Retinal pigment epithelial cell (primary cell): ENCODE measurements at regions not wholly inside any gene's neighbourhood (a gene's known extent, or its start where the extent isn't known, plus 50 kb on each side); places are given as distances from the start of the nearest gene placed in this dataset.

Experiments used
- DNase-seq: peaks from one replicate; pipeline ENCODE4 v3.0.0-alpha.2; 2010; ENCODE audit warnings: low read depth
- H3K4me3 ChIP-seq: 2 replicates; pipeline ENCODE4 v1.5.1; 2011; ENCODE audit warnings: mild to moderate bottlenecking, low read length, control low read depth, moderate library complexity
- TF ChIP-seq, protein P1 (sequence below): conservative IDR thresholded peaks from 2 replicates; pipeline ENCODE4 v1.5.1; 2011; ENCODE audit warnings: low read depth, low read length, control low read depth, inconsistent platforms

DNA sequence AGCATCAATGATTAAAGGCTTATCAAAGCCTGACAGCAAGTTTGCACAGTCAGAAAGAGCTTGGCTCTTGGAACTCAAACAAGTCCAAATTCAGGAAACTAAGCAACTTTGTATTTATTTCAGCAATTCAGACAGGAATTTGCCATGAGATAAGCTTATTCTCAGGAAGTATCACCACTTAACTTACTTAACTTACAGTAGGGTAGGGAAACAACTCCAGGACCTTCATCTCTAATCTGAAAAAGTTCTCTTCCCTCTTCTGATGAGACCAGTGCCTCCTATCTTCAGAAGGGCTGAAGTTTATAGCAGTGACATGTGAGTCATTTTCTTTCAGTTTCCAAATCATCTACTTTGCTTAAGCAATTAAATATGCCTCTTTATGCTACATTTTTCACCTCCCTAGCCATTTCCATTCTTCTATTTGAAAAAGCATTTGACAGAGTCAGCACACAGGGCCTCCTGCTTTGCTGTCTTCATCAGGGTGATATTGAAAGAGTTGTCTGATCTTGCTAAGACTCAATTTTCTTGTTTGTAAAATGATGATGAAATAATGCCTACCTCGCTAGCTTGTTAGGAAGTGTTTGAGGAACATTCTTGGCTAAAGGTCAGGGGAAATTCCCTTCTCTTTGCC is 389.5 kb downstream of the RND3 start:
- peak; percentile 77 for DNase-seq
- TF ChIP-seq, protein P1, sequence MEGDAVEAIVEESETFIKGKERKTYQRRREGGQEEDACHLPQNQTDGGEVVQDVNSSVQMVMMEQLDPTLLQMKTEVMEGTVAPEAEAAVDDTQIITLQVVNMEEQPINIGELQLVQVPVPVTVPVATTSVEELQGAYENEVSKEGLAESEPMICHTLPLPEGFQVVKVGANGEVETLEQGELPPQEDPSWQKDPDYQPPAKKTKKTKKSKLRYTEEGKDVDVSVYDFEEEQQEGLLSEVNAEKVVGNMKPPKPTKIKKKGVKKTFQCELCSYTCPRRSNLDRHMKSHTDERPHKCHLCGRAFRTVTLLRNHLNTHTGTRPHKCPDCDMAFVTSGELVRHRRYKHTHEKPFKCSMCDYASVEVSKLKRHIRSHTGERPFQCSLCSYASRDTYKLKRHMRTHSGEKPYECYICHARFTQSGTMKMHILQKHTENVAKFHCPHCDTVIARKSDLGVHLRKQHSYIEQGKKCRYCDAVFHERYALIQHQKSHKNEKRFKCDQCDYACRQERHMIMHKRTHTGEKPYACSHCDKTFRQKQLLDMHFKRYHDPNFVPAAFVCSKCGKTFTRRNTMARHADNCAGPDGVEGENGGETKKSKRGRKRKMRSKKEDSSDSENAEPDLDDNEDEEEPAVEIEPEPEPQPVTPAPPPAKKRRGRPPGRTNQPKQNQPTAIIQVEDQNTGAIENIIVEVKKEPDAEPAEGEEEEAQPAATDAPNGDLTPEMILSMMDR: peak; percentile 42

DNA sequence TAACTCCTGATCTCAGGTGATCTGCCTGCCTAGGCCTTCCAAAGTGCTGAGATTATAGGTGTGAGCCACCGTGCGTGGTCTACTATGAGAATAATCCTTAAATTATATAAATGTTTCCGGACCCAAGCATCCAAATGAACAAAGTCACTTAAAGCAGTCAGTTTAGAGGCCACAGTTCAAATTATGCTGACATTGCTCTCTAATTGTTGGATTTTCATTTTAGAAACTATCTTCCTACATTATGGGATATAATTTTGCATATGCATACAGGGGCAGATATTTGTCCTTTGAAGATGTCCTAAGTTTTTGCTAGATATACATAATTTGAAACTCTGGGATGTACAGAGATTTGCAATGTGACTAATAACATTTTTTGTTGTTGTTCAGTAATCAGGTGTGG is 390.1 kb downstream of the RND3 start:
- no peak for DNase-seq
- TF ChIP-seq, protein P1: no peak
- no peak overlapping the region for H3K4me3 ChIP-seq

More for the DNA sequence above, 389.5 kb downstream of the RND3 start:
- H3K4me3 ChIP-seq: no peak overlapping the region

DNA sequence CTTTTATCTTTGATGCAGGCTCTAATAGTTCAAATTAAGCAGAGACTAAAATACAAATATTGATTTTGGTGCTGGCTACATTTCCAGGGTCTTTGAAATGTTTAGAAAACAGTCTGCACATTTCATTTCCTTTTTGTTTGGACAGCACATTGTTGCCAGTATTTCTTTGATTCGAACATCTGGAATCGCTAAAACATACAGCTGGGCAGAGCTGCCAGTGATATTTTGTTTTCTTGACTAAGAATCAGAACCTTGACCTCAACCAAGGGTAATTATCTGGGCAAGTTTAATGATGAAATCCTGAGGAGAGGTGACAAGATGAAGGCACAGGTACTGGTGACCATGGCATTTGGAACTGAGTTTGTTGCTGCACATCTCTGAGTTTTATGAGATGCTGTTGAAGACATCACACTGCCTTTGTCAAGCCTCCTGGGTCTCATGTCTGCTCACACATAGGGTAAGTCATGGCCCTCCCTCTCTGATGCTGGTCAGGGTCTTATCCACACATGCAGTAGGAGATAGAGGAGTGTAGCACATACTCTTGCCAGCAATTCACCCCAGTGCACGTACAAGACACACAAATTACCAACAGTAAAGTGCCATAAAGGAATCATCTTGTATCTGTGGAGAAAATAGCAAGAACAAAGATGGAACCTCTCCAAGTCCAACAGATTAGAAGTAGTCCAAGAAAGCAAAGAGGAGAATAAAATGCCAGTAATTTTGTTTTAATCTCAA is 391.9 kb downstream of the RND3 start:
- TF ChIP-seq, protein P1: no peak
- DNase-seq: no peak
- no peak overlapping the region for H3K4me3 ChIP-seq

DNA sequence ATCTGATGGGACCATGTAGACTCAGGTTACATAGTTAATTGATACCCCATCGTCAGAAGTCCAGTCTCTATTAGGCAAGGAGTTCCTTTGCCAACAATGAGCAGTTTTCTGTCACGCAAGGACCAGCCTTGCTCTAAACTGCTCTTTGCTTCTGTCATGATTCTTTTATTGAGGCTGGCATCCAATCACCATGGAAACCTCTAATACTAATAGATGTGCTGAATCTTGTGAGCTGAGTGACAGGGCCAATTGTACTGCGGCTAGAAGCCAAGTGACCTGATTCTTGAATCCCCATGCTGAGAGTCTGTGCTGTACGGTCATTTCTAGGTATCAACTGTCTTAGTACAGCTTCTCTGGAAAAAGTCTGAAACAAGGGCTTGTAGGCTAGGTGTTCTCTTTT is 395.6 kb downstream of the RND3 start:
- TF ChIP-seq, protein P1: no peak

DNA sequence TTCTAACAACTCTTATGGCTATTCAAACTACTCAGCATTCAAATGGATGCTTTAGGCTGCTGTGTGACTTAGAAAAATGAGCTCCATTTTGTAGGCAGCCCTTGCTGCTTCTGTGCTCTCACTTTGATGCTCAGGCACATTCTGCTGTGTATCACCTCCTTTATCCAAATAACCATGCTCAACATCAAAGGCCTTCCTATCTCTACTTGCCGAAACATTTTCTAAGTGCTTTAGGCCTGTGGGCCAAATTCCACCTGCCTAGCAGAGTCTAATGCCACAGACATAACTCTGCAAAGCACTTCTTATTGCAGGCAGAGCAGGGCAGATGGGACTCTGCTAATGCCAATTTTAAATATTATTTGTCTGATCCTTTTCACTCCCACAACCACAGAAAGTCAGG is 397.4 kb downstream of the RND3 start:
- H3K4me3 ChIP-seq: no peak overlapping the region
- no peak for DNase-seq
- TF ChIP-seq, protein P1: no peak

More for the DNA sequence above, 395.6 kb downstream of the RND3 start:
- DNase-seq: no peak
- no peak overlapping the region for H3K4me3 ChIP-seq

DNA sequence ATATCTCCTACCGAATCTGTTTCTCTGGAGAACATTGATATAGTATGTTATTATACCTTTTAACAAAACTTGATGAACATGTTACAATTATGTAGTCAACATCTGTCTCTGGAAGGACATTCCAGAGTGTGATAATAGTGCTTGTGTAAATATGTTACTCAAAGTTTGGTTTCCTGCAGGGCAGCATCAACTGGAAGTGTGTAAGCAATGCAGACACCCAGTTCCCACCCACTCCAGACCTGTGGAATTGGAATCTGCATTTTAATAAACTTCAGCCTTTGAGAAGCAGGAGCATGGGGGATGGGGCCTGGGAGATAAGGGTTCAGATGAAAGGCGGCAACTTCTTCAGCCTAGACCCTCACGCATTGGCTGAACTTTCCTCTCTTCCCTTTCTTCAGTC is 398.9 kb downstream of the RND3 start:
- no peak overlapping the region for H3K4me3 ChIP-seq
- TF ChIP-seq, protein P1: no peak
- no peak for DNase-seq

DNA sequence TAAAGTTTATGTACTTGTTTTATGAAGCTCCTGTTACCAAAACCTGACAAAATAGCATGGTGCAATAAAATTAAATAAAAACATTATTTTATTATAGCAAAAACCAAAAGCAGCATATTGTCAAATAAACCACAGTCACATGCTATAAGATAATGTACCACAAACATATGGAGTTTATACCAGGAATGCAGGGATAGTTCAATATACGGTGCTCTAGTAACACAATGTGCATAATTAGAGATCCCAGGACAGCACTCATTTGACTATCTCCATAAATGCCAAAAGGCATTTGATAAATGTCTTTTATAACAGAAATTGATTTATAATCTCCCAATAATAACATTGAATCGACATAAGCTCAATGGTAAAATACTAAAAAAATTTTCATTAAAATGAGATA is 402.0 kb downstream of the RND3 start:
- H3K4me3 ChIP-seq: no peak overlapping the region
- DNase-seq: no peak
- TF ChIP-seq, protein P1: no peak
